B cell (primary cell): ENCODE measurements at regions not wholly inside any gene's neighbourhood (a gene's known extent, or its start where the extent isn't known, plus 50 kb on each side); places are given as distances from the start of the nearest gene placed in this dataset.

ENCODE experiments used
- ATAC-seq: fragments of 200-7000 bp; cut with Tn5 transposase; one replicate; pipeline ENCODE4 v1.10.0; 2021; ENCODE audit warnings: low read depth, mild to moderate bottlenecking, moderate number of reproducible peaks, moderate library complexity
- CTCF ChIA-PET: fragments of 350-600 bp; sonication (Branson Sonifier 250); formaldehyde crosslinking; loops from one replicate; lab custom pipeline; 2021; ENCODE audit warnings: antibody characterized with exemption, inconsistent platforms; lab: Charles Lee
- POLR2A ChIA-PET: fragments of 350-600 bp; sonication (Branson Sonifier 250); formaldehyde crosslinking; loops from one replicate; lab custom pipeline; 2021; ENCODE audit warnings: antibody characterized with exemption; lab: Charles Lee
- DNase-seq: peaks from one replicate; pipeline ENCODE4 v3.0.0; 2013
- H2AFZ ChIP-seq: 2 replicates; pipeline ENCODE4 v1.6.1; 2012; ENCODE audit warnings: mild to moderate bottlenecking, low read depth, low read length; ENCODE audit not compliant: insufficient read depth, poor library complexity, severe bottlenecking
- H3K27ac ChIP-seq, 2 donors: 1 replicate in 1 of 2; 2 replicates in 1 of 2; pipeline ENCODE4 v1.5.1; 2012 to 2013; ENCODE audit warnings: low read length in 2 of 2, mild to moderate bottlenecking in 2 of 2, moderate library complexity in 1 of 2
- H3K27me3 ChIP-seq, 4 experiments: fragments of 200-600 bp in 1 of 4; sonication (generic) in 1 of 4; replicated peaks in 1 of 4; 1 replicate in 2 of 4; 2 replicates in 2 of 4; pipeline versions ENCODE4 v1.6.1 to v1.7.0; 2013 to 2016; ENCODE audit warnings: low read length in 3 of 4, mild to moderate bottlenecking in 2 of 4, mixed read lengths in 1 of 4, moderate library complexity in 1 of 4; ENCODE audit not compliant: insufficient read depth in 4 of 4, control insufficient read depth in 3 of 4; ENCODE audit errors: control extremely low read depth in 1 of 4
- H3K36me3 ChIP-seq, 2 experiments: replicated peaks in 1 of 2; 1 replicate in 1 of 2; 2 replicates in 1 of 2; pipeline versions ENCODE4 v1.6.1 to v1.7.1; 2013; ENCODE audit warnings: low read length in 1 of 2; ENCODE audit not compliant: insufficient read depth in 2 of 2, control insufficient read depth in 1 of 2; ENCODE audit errors: control extremely low read depth in 1 of 2, extremely low read depth in 1 of 2
- H3K4me1 ChIP-seq, 2 donors: fragments of 200-600 bp in 1 of 2; sonication (generic) in 1 of 2; 1 replicate in 1 of 2; 2 replicates in 1 of 2; pipeline versions ENCODE4 v1.5.1 to v1.6.1; 2013 to 2017; ENCODE audit warnings: low read length in 2 of 2; ENCODE audit not compliant: control insufficient read depth in 2 of 2, insufficient read depth in 2 of 2
- H3K4me2 ChIP-seq: replicated peaks from 2 replicates; pipeline ENCODE3; 2012; ENCODE audit warnings: mild to moderate bottlenecking, low read depth, low read length; ENCODE audit not compliant: poor library complexity, severe bottlenecking
- H3K4me3 ChIP-seq, 5 experiments: fragments of 200-600 bp in 1 of 5; sonication (generic) in 1 of 5; 1 replicate in 3 of 5; 2 replicates in 2 of 5; pipeline versions ENCODE4 v1.5.1 to v1.7.0; 2011 to 2016; ENCODE audit warnings: low read length in 4 of 5, mild to moderate bottlenecking in 4 of 5, low read depth in 2 of 5, control low read depth in 1 of 5, moderate library complexity in 1 of 5; ENCODE audit not compliant: insufficient read depth in 1 of 5; ENCODE audit errors: control extremely low read depth in 1 of 5, extremely low read depth in 1 of 5
- H3K79me2 ChIP-seq: fragments of 200-600 bp; sonication (generic); one replicate; pipeline ENCODE4 v1.6.0; 2016; ENCODE audit warnings: low read length; ENCODE audit not compliant: control insufficient read depth, insufficient read depth
- H3K9ac ChIP-seq: fragments of 200-600 bp; sonication (generic); 2 replicates; pipeline ENCODE4 v1.6.1; 2017; ENCODE audit warnings: mild to moderate bottlenecking, low read length, moderate library complexity
- H3K9me3 ChIP-seq, 3 donors: one replicate each; pipeline versions ENCODE4 v1.6.1 to v1.7.1; 2013; ENCODE audit warnings: low read length in 2 of 3; ENCODE audit not compliant: control insufficient read depth in 2 of 3, insufficient read depth in 1 of 3; ENCODE audit errors: control extremely low read depth in 1 of 3
- H4K20me1 ChIP-seq: 2 replicates; pipeline ENCODE4 v1.6.0; 2012; ENCODE audit warnings: mild to moderate bottlenecking, low read length; ENCODE audit not compliant: insufficient read depth, control insufficient read depth, poor library complexity, severe bottlenecking
- H3K27ac Mint-ChIP-seq: one replicate; pipeline ENCODE4 v1.8.0; 2021; ENCODE audit warnings: mixed read lengths
- H3K27me3 Mint-ChIP-seq: one replicate; pipeline ENCODE4 v1.8.0; 2021; ENCODE audit warnings: mixed read lengths
- H3K4me1 Mint-ChIP-seq: one replicate; pipeline ENCODE4 v1.8.0; 2021; ENCODE audit warnings: mixed read lengths
- H3K4me3 Mint-ChIP-seq: one replicate; pipeline ENCODE4 v1.8.0; 2021; ENCODE audit warnings: mixed read lengths
- H3K9me3 Mint-ChIP-seq: one replicate; pipeline ENCODE4 v1.8.0; 2022; ENCODE audit warnings: mixed read lengths; ENCODE audit not compliant: insufficient read depth
- EZH2 ChIP-seq: IDR thresholded peaks from 2 replicates; pipeline ENCODE4 v1.6.1; 2012; ENCODE audit warnings: borderline replicate concordance, low read depth, mild to moderate bottlenecking, moderate library complexity, low read length; ENCODE audit not compliant: insufficient read depth, poor library complexity, severe bottlenecking
- WGBS: methylation state at CpG from one replicate; pipeline ENCODE4 v1.1.5; 2013; ENCODE audit warnings: missing lambda C conversion rate; ENCODE audit not compliant: insufficient coverage; 5-methylcytosine and 5-hydroxymethylcytosine counted together
- intact Hi-C: fragments of 100-400 bp; cut with micrococcal nuclease; formaldehyde crosslinking; loops from one replicate; pipeline ENCODE4 v1.10.0; 2022
- TF ChIP-seq, protein P1 (sequence below): fragments of 200-600 bp; IDR thresholded peaks from one replicate; pipeline ENCODE4 v1.8.0; 2022; ENCODE audit warnings: antibody characterized with exemption, mild to moderate bottlenecking

DNA sequence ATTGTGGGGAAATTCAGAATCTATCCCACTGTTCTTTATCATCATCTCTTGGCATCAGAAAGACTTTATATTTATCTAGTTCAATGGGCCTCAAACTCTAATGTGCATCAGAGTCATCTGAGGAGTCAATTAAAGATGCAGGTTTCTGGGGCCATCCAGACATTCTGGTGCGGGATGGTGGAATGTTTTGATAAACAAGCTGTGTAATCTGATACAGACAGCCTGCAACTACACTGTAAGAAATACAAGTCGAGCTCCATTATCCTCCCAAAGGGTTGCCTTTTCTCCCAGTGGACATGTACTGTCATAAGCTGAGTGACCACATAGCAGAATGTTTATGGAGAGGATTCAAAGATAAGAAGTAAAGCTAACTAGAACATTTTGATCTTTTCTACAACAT, 515.3 kb upstream of the DCC start:
- Mint-ChIP-seq H3K9me3 (peaks cover 6% of the 10 kb centered on the region), H3K4me1 (no peaks in the 10 kb centered on the region), H3K4me3 (no peak overlapping the region), H3K27me3 (no peaks in the 10 kb centered on the region), H3K27ac (no peak overlapping the region)
- CTCF ChIA-PET = no interaction called here
- intact Hi-C loops = no loop called here
- no CpG with 5 or more reads among the region's 2 CpGs for WGBS
- DNase-seq (no peak), ATAC-seq (no peak)
- Histone ChIP-seq H3K27ac (no peak overlapping the region), H3K36me3 (no peaks in the 10 kb centered on the region), H3K4me3 (no peak overlapping the region), H3K4me2 (no peak overlapping the region), H3K27me3 (no peaks in the 10 kb centered on the region), H3K79me2 (no peaks in the 10 kb centered on the region), H3K4me1 (no peaks in the 10 kb centered on the region), H3K9ac (no peak overlapping the region), H2AFZ (no peak overlapping the region), H3K9me3 (no peaks in the 10 kb centered on the region), H4K20me1 (no peaks in the 10 kb centered on the region)
- TF ChIP-seq, protein P1, sequence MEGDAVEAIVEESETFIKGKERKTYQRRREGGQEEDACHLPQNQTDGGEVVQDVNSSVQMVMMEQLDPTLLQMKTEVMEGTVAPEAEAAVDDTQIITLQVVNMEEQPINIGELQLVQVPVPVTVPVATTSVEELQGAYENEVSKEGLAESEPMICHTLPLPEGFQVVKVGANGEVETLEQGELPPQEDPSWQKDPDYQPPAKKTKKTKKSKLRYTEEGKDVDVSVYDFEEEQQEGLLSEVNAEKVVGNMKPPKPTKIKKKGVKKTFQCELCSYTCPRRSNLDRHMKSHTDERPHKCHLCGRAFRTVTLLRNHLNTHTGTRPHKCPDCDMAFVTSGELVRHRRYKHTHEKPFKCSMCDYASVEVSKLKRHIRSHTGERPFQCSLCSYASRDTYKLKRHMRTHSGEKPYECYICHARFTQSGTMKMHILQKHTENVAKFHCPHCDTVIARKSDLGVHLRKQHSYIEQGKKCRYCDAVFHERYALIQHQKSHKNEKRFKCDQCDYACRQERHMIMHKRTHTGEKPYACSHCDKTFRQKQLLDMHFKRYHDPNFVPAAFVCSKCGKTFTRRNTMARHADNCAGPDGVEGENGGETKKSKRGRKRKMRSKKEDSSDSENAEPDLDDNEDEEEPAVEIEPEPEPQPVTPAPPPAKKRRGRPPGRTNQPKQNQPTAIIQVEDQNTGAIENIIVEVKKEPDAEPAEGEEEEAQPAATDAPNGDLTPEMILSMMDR = no peak
- no peak for TF ChIP-seq EZH2
- POLR2A ChIA-PET = no interaction called here

DNA sequence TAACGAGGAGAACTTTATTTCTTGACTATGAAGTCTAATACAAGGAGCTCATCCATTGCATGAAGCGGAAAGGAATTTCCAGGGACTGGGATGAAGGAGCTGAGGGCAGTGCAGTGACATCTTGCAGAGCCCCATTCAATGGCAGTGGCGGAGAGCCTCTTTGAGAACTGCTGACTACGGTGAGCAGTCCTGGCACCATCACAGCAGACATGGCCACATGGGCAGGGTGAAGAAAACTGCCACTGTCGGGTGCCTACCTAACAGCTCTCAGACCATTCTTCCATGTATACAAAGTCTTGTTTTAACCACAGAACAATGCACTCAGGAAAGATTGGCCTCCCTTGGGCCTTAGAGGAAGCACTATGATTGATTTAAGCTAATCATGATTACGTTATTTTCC, 506.1 kb upstream of the DCC start:
- POLR2A ChIA-PET = no interaction called here
- intact Hi-C loops = no loop called here

More for the DNA sequence above, 506.1 kb upstream of the DCC start:
- Histone ChIP-seq H3K79me2 (no peaks in the 10 kb centered on the region), H3K9ac (no peak overlapping the region), H3K27ac (no peak overlapping the region), H3K36me3 (no peaks in the 10 kb centered on the region), H3K4me2 (no peak overlapping the region), H3K27me3 (no peaks in the 10 kb centered on the region), H3K4me3 (no peak overlapping the region), H2AFZ (no peak overlapping the region), H3K4me1 (no peaks in the 10 kb centered on the region), H4K20me1 (no peaks in the 10 kb centered on the region), H3K9me3 (peaks cover 0 to 3% (median 0%) of the 10 kb centered on the region in 3 donors)
- WGBS = 61% methylated on average over 4 of the region's 6 CpGs
- Mint-ChIP-seq H3K27me3 (no peaks in the 10 kb centered on the region), H3K27ac (no peak overlapping the region), H3K9me3 (no peaks in the 10 kb centered on the region), H3K4me3 (no peak overlapping the region), H3K4me1 (no peaks in the 10 kb centered on the region)
- CTCF ChIA-PET = no interaction called here
- TF ChIP-seq, protein P1 = no peak
- TF ChIP-seq EZH2 = no peak
- no peak for ATAC-seq
- DNase-seq = no peak
